WTC11 (cell line): ENCODE measurements at regions not wholly inside any gene's neighbourhood (a gene's known extent, or its start where the extent isn't known, plus 50 kb on each side); places are given as distances from the start of the nearest gene placed in this dataset.

ENCODE experiments used
- ATAC-seq: fragments of 200-7000 bp; cut with Tn5 transposase; 2 replicates; pipeline ENCODE4 v1.10.0; 2021; ENCODE audit warnings: mild to moderate bottlenecking, moderate library complexity
- CTCF ChIA-PET: fragments of 300-600 bp; sonication (Branson Sonifier 250); formaldehyde crosslinking; loops from one replicate; lab custom pipeline; 2021; ENCODE audit warnings: antibody characterized with exemption; lab: Charles Lee
- POLR2A ChIA-PET: fragments of 350-600 bp; sonication (Branson Sonifier 250); formaldehyde crosslinking; loops from one replicate; lab custom pipeline; 2021; ENCODE audit warnings: antibody characterized with exemption; lab: Charles Lee
- DNase-seq: peaks from one replicate; pipeline ENCODE4 v3.0.0; 2021; ENCODE audit warnings: low spot score
- H3K27ac Mint-ChIP-seq: 2 replicates; pipeline ENCODE4 v1.8.0; 2021; ENCODE audit warnings: mixed read lengths
- H3K27me3 Mint-ChIP-seq: 2 replicates; pipeline ENCODE4 v1.8.0; 2021; ENCODE audit warnings: low read depth, mild to moderate bottlenecking, moderate library complexity, mixed read lengths
- H3K36me3 Mint-ChIP-seq: 2 replicates; pipeline ENCODE4 v1.8.0; 2021; ENCODE audit warnings: mixed read lengths
- H3K4me1 Mint-ChIP-seq: 2 replicates; pipeline ENCODE4 v1.8.0; 2022; ENCODE audit warnings: mixed read lengths
- H3K4me3 Mint-ChIP-seq: 2 replicates; pipeline ENCODE4 v1.8.0; 2021; ENCODE audit warnings: mild to moderate bottlenecking, moderate library complexity, mixed read lengths
- H3K9me3 Mint-ChIP-seq: 2 replicates; pipeline ENCODE4 v1.8.0; 2021; ENCODE audit warnings: mixed read lengths
- ATF1 ChIP-seq: sonication (generic); formaldehyde crosslinking; IDR thresholded peaks from 2 replicates; pipeline ENCODE4 v1.8.1; 2023; ENCODE audit warnings: mild to moderate bottlenecking, moderate library complexity, missing genetic modification reagents
- ELF4 ChIP-seq: sonication (generic); formaldehyde crosslinking; IDR thresholded peaks from 2 replicates; pipeline ENCODE4 v1.8.1; 2022; ENCODE audit warnings: low read depth, mild to moderate bottlenecking, moderate library complexity, missing genetic modification reagents
- FOXP1 ChIP-seq: sonication (generic); formaldehyde crosslinking; IDR thresholded peaks from 2 replicates; pipeline ENCODE4 v1.8.0; 2022; ENCODE audit warnings: missing genetic modification reagents, mild to moderate bottlenecking, moderate library complexity, borderline replicate concordance
- IRF2 ChIP-seq: sonication (generic); formaldehyde crosslinking; IDR thresholded peaks from 2 replicates; pipeline ENCODE4 v1.8.0; 2022; ENCODE audit warnings: low read depth, missing genetic modification reagents, borderline replicate concordance
- JAZF1 ChIP-seq: fragments of 250-450 bp; sonication (Bioruptor Pico); IDR thresholded peaks from 2 replicates; pipeline ENCODE4 v1.9.0; 2021; ENCODE audit warnings: moderate library complexity, mild to moderate bottlenecking, inconsistent platforms
- NR1H2 ChIP-seq: sonication (generic); formaldehyde crosslinking; IDR thresholded peaks from 2 replicates; pipeline ENCODE4 v1.9.0; 2021; ENCODE audit warnings: mild to moderate bottlenecking, moderate library complexity, missing genetic modification reagents
- PRRX2 ChIP-seq: fragments of 250-450 bp; sonication (Bioruptor Pico); IDR thresholded peaks from 2 replicates; pipeline ENCODE4 v1.8.0; 2021; ENCODE audit warnings: mild to moderate bottlenecking
- SMAD4 ChIP-seq: sonication (generic); formaldehyde crosslinking; IDR thresholded peaks from 2 replicates; pipeline ENCODE4 v1.8.0; 2022; ENCODE audit warnings: mild to moderate bottlenecking, missing genetic modification reagents
- TP53 ChIP-seq: sonication (generic); formaldehyde crosslinking; IDR thresholded peaks from 2 replicates; pipeline ENCODE4 v1.8.1; 2023; ENCODE audit warnings: mild to moderate bottlenecking, missing genetic modification reagents
- ZNF121 ChIP-seq: sonication (generic); formaldehyde crosslinking; IDR thresholded peaks from 2 replicates; pipeline ENCODE4 v1.8.0; 2023; ENCODE audit warnings: missing genetic modification reagents
- ZNF416 ChIP-seq: fragments of 250-450 bp; sonication (Bioruptor Pico); IDR thresholded peaks from 2 replicates; pipeline ENCODE4 v1.9.0; 2021; ENCODE audit warnings: mild to moderate bottlenecking, inconsistent platforms
- TF ChIP-seq, protein P1 (sequence below): sonication (generic); formaldehyde crosslinking; IDR thresholded peaks from 2 replicates; pipeline ENCODE4 v1.8.1; 2022; ENCODE audit warnings: low read depth, mild to moderate bottlenecking, moderate library complexity, missing genetic modification reagents, borderline replicate concordance
- TF ChIP-seq, protein P2 (sequence below): sonication (generic); formaldehyde crosslinking; IDR thresholded peaks from 2 replicates; pipeline ENCODE4 v1.8.0; 2023; ENCODE audit warnings: missing genetic modification reagents, mild to moderate bottlenecking, borderline replicate concordance
- TF ChIP-seq, protein P3 (sequence below): sonication (generic); formaldehyde crosslinking; IDR thresholded peaks from 2 replicates; pipeline ENCODE4 v1.8.0; 2022; ENCODE audit warnings: mild to moderate bottlenecking, missing genetic modification reagents
- TF ChIP-seq, protein P4 (sequence below): fragments of 250-450 bp; sonication (Bioruptor Pico); IDR thresholded peaks from 2 replicates; pipeline ENCODE4 v2.1.2; 2022; ENCODE audit warnings: mild to moderate bottlenecking, moderate library complexity
- TF ChIP-seq, protein P5 (sequence below): fragments of 250-450 bp; sonication (Bioruptor Pico); IDR thresholded peaks from 2 replicates; pipeline ENCODE4 v1.9.0; 2021; ENCODE audit warnings: moderate library complexity, mild to moderate bottlenecking, inconsistent platforms, borderline replicate concordance
- TF ChIP-seq, protein P6 (sequence below): fragments of 250-450 bp; sonication (Bioruptor Pico); IDR thresholded peaks from 2 replicates; pipeline ENCODE4 v1.9.0; 2021; ENCODE audit warnings: mild to moderate bottlenecking
- TF ChIP-seq, protein P7 (sequence below): sonication (generic); formaldehyde crosslinking; IDR thresholded peaks from 2 replicates; pipeline ENCODE4 v1.8.0; 2023; ENCODE audit warnings: missing genetic modification reagents
- TF ChIP-seq, protein P8 (sequence below): sonication (generic); formaldehyde crosslinking; IDR thresholded peaks from 2 replicates; pipeline ENCODE4 v1.8.1; 2022; ENCODE audit warnings: missing genetic modification reagents, borderline replicate concordance

DNA sequence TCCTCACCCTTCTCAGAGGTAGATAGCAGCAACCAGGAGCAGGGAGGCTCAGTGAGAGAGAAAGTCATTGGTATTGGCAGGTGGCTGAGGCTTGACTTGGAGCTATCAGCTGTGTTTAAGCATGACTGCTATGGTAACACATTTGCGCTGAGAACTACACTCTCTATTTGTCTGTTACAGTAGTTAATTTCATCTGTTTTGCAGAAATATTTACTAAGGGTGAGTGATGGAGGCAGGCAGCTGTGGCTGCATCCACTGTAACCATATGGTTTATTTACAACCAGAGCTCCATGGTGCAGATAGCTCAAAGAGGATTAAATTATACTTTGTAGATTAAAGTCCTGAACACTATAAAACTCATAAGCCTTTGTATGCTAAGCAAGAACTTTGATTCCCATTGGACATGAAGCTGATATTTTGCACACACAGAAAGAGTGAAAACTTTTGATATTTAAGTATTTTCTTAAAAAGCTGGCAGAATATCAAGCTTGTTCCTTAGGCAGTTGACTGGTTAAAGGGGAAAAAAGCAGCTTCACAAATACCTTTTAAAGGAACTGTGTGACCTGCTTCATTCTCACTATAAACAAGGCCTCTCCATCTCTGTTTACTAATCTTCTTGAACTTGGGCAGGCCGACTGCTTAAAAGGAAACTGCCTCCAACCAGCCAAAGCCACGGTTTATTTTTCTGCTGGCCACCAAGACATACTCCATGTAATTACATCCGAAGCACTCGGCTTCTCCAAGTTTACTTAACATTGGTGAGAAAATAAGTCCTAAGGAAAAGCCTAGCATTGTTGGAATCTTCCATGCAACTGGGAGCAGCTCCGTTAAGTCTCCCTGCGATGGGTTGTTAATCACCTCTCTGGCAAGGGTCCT lies 299.8 kb upstream of the ZFHX3 start:
- TF ChIP-seq ATF1 (CRISPR knock-in tag), result no peak
- TF ChIP-seq TP53 (CRISPR knock-in tag), result no peak
- no peak for TF ChIP-seq IRF2
- TF ChIP-seq SMAD4, result no peak
- no peak for TF ChIP-seq NR1H2 (CRISPR knock-in tag)
- TF ChIP-seq, protein P1, sequence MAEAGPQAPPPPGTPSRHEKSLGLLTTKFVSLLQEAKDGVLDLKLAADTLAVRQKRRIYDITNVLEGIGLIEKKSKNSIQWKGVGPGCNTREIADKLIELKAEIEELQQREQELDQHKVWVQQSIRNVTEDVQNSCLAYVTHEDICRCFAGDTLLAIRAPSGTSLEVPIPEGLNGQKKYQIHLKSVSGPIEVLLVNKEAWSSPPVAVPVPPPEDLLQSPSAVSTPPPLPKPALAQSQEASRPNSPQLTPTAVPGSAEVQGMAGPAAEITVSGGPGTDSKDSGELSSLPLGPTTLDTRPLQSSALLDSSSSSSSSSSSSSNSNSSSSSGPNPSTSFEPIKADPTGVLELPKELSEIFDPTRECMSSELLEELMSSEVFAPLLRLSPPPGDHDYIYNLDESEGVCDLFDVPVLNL, result no peak
- TF ChIP-seq, protein P2, sequence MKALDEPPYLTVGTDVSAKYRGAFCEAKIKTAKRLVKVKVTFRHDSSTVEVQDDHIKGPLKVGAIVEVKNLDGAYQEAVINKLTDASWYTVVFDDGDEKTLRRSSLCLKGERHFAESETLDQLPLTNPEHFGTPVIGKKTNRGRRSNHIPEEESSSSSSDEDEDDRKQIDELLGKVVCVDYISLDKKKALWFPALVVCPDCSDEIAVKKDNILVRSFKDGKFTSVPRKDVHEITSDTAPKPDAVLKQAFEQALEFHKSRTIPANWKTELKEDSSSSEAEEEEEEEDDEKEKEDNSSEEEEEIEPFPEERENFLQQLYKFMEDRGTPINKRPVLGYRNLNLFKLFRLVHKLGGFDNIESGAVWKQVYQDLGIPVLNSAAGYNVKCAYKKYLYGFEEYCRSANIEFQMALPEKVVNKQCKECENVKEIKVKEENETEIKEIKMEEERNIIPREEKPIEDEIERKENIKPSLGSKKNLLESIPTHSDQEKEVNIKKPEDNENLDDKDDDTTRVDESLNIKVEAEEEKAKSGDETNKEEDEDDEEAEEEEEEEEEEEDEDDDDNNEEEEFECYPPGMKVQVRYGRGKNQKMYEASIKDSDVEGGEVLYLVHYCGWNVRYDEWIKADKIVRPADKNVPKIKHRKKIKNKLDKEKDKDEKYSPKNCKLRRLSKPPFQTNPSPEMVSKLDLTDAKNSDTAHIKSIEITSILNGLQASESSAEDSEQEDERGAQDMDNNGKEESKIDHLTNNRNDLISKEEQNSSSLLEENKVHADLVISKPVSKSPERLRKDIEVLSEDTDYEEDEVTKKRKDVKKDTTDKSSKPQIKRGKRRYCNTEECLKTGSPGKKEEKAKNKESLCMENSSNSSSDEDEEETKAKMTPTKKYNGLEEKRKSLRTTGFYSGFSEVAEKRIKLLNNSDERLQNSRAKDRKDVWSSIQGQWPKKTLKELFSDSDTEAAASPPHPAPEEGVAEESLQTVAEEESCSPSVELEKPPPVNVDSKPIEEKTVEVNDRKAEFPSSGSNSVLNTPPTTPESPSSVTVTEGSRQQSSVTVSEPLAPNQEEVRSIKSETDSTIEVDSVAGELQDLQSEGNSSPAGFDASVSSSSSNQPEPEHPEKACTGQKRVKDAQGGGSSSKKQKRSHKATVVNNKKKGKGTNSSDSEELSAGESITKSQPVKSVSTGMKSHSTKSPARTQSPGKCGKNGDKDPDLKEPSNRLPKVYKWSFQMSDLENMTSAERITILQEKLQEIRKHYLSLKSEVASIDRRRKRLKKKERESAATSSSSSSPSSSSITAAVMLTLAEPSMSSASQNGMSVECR (CRISPR knock-in tag), result no peak
- TF ChIP-seq FOXP1 (CRISPR knock-in tag), result no peak
- no peak for TF ChIP-seq ZNF121 (CRISPR knock-in tag)
- TF ChIP-seq, protein P3, sequence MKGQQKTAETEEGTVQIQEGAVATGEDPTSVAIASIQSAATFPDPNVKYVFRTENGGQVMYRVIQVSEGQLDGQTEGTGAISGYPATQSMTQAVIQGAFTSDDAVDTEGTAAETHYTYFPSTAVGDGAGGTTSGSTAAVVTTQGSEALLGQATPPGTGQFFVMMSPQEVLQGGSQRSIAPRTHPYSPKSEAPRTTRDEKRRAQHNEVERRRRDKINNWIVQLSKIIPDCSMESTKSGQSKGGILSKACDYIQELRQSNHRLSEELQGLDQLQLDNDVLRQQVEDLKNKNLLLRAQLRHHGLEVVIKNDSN (CRISPR knock-in tag), result no peak
- no peak for TF ChIP-seq ZNF416
- TF ChIP-seq JAZF1 (CRISPR knock-in tag), result no peak
- TF ChIP-seq, protein P4, sequence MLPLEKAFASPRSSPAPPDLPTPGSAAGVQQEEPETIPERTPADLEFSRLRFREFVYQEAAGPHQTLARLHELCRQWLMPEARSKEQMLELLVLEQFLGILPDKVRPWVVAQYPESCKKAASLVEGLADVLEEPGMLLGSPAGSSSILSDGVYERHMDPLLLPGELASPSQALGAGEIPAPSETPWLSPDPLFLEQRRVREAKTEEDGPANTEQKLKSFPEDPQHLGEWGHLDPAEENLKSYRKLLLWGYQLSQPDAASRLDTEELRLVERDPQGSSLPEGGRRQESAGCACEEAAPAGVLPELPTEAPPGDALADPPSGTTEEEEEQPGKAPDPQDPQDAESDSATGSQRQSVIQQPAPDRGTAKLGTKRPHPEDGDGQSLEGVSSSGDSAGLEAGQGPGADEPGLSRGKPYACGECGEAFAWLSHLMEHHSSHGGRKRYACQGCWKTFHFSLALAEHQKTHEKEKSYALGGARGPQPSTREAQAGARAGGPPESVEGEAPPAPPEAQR (CRISPR knock-in tag), result no peak
- Mint-ChIP-seq H3K9me3 (no peaks in the 10 kb centered on the region), H3K27ac (no peak overlapping the region), H3K4me1 (peaks cover 6% of the 10 kb centered on the region), H3K27me3 (peaks cover 3% of the 10 kb centered on the region; the same call in 1 of the 2 replicates), H3K36me3 (no peaks in the 10 kb centered on the region), H3K4me3 (no peak overlapping the region)
- DNase-seq (no peak), ATAC-seq (no peak)
- POLR2A ChIA-PET, result no interaction called here
- CTCF ChIA-PET, result interaction anchor here (0.6 to 0.9 kb wide), 2 partner anchors 427 to 609 kb away, joined by 3 to 4 read pairs; no protein-coding TSS in a partner anchor

DNA sequence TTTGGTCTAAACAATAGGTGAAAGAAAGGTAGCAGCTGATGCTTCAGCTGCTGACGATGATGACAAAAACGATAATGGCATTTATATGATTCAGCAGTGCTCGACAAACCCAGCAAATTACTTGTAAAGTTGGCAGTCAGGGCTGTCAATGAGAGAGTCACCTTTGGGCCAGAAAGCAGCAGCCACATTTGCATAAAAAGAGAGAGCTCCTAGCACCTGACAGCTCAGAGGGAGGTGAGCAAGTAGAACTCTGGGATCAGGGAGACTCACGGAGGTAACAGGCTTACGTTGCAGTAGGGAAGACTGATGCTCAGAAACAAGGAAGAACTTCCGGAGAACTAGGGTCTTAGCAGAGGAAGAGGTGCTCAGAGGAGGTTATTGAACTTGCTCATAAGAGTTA lies 291.9 kb upstream of the ZFHX3 start:
- DNase-seq, result no peak
- ChIA-PET POLR2A (no interaction called here), CTCF (interaction anchor here (0.7 to 1.4 kb wide), 2 partner anchors 10 to 17 kb away, joined by 3 to 4 read pairs; no protein-coding TSS in a partner anchor)
- H3K4me1 Mint-ChIP-seq, result peaks cover 12% of the 10 kb centered on the region
- ATAC-seq, result peak; percentile 36; the same call in 1 of the 2 replicates
- no peaks in the 10 kb centered on the region; the same call in 1 of the 2 replicates for H3K27me3 Mint-ChIP-seq
- no peaks in the 10 kb centered on the region for H3K9me3 Mint-ChIP-seq
- no peaks in the 10 kb centered on the region for H3K36me3 Mint-ChIP-seq
- no peak overlapping the region for H3K27ac Mint-ChIP-seq
- no peak overlapping the region for H3K4me3 Mint-ChIP-seq
- TF ChIP-seq, protein P5, sequence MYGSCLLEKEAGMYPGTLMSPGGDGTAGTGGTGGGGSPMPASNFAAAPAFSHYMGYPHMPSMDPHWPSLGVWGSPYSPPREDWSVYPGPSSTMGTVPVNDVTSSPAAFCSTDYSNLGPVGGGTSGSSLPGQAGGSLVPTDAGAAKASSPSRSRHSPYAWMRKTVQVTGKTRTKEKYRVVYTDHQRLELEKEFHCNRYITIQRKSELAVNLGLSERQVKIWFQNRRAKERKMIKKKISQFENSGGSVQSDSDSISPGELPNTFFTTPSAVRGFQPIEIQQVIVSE (CRISPR knock-in tag), result no peak
- TF ChIP-seq PRRX2 (CRISPR knock-in tag), result no peak
- TF ChIP-seq, protein P6, sequence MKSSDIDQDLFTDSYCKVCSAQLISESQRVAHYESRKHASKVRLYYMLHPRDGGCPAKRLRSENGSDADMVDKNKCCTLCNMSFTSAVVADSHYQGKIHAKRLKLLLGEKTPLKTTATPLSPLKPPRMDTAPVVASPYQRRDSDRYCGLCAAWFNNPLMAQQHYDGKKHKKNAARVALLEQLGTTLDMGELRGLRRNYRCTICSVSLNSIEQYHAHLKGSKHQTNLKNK (CRISPR knock-in tag), result no peak
- TF ChIP-seq, protein P7, sequence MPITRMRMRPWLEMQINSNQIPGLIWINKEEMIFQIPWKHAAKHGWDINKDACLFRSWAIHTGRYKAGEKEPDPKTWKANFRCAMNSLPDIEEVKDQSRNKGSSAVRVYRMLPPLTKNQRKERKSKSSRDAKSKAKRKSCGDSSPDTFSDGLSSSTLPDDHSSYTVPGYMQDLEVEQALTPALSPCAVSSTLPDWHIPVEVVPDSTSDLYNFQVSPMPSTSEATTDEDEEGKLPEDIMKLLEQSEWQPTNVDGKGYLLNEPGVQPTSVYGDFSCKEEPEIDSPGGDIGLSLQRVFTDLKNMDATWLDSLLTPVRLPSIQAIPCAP (CRISPR knock-in tag), result no peak
- no peak for TF ChIP-seq ELF4
- TF ChIP-seq, protein P8, sequence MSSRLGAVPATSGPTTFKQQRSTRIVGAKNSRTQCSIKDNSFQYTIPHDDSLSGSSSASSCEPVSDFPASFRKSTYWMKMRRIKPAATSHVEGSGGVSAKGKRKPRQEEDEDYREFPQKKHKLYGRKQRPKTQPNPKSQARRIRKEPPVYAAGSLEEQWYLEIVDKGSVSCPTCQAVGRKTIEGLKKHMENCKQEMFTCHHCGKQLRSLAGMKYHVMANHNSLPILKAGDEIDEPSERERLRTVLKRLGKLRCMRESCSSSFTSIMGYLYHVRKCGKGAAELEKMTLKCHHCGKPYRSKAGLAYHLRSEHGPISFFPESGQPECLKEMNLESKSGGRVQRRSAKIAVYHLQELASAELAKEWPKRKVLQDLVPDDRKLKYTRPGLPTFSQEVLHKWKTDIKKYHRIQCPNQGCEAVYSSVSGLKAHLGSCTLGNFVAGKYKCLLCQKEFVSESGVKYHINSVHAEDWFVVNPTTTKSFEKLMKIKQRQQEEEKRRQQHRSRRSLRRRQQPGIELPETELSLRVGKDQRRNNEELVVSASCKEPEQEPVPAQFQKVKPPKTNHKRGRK (CRISPR knock-in tag), result no peak
